ENCODE measurements at regions not wholly inside any gene's neighbourhood (a gene's known extent, or its start where the extent isn't known, plus 50 kb on each side); places are given as distances from the start of the nearest gene placed in this dataset.
A peak's percentile ranks its signal among the peaks of the same experiment; 100 is the strongest.

GRCh38 chr13:106118050-106118449 lies 417.4 kb downstream of the EFNB2 start:
- DNase-seq, result no peak

GRCh38 chr13:106117640-106118039 lies 417.8 kb downstream of the EFNB2 start:
- DNase-seq, result no peak

- no peak for DNase-seq
Observed at GRCh38 chr13:106117035-106117434, 418.4 kb downstream of the EFNB2 start.

- no peak for DNase-seq
Observed at GRCh38 chr13:106115081-106115480, 420.4 kb downstream of the EFNB2 start.

- no peak for DNase-seq
Observed at GRCh38 chr13:106113796-106114195, 421.7 kb downstream of the EFNB2 start.

- no peak for DNase-seq
Observed at GRCh38 chr13:106112191-106112590, 423.3 kb downstream of the EFNB2 start.

- no peak for DNase-seq
Observed at GRCh38 chr13:106110241-106110855, 425.1 kb downstream of the EFNB2 start.

GRCh38 chr13:106109391-106109791 lies 426.1 kb downstream of the EFNB2 start:
- DNase-seq, result no peak

GRCh38 chr13:106108346-106108745 lies 427.1 kb downstream of the EFNB2 start:
- no peak for DNase-seq

GRCh38 chr13:106107061-106107460 lies 428.4 kb downstream of the EFNB2 start:
- DNase-seq, result no peak

GRCh38 chr13:106105153-106105552 lies 430.3 kb downstream of the EFNB2 start:
- DNase-seq, result no peak

- DNase-seq, result no peak
Observed at GRCh38 chr13:106104281-106104901, 431.1 kb downstream of the EFNB2 start.

- DNase-seq, result no peak
Observed at GRCh38 chr13:106103779-106104178, 431.7 kb downstream of the EFNB2 start.

GRCh38 chr13:106102786-106103185 lies 432.7 kb downstream of the EFNB2 start:
- no peak for DNase-seq

- DNase-seq, result no peak
Observed at GRCh38 chr13:106101201-106101600, 434.3 kb downstream of the EFNB2 start.

GRCh38 chr13:106100171-106100919 lies 435.1 kb downstream of the EFNB2 start:
- DNase-seq, result peak; percentile 10

GRCh38 chr13:106099765-106100164 lies 435.7 kb downstream of the EFNB2 start:
- no peak for DNase-seq

GRCh38 chr13:106098778-106099177 lies 436.7 kb downstream of the EFNB2 start:
- no peak for DNase-seq

- no peak for DNase-seq
Observed at GRCh38 chr13:106096661-106097092, 438.8 kb downstream of the EFNB2 start.

GRCh38 chr13:106095919-106096318 lies 439.5 kb downstream of the EFNB2 start:
- DNase-seq, result no peak

- no peak for DNase-seq
Observed at GRCh38 chr13:106095406-106095805, 440.1 kb downstream of the EFNB2 start.

GRCh38 chr13:106090001-106090400 lies 445.5 kb downstream of the EFNB2 start:
- no peak for DNase-seq

- DNase-seq, result no peak
Observed at GRCh38 chr13:106089261-106089980, 446.0 kb downstream of the EFNB2 start.

- DNase-seq, result no peak
Observed at GRCh38 chr13:106088085-106088484, 447.4 kb downstream of the EFNB2 start.
